Nephron (organoid): ENCODE measurements at regions not wholly inside any gene's neighbourhood (a gene's known extent, or its start where the extent isn't known, plus 50 kb on each side); places are given as distances from the start of the nearest gene placed in this dataset.

Experiments used
- H3K27ac Mint-ChIP-seq, 3 experiments: 2 replicates each; pipeline ENCODE4 v1.8.0; 2020; ENCODE audit warnings: mixed read lengths in 3 of 3, mild to moderate bottlenecking in 2 of 3, moderate library complexity in 1 of 3
- H3K27me3 Mint-ChIP-seq: 2 replicates; pipeline ENCODE4 v1.8.0; 2021; ENCODE audit warnings: low read depth, mild to moderate bottlenecking, moderate library complexity, mixed read lengths
- H3K36me3 Mint-ChIP-seq: 2 replicates; pipeline ENCODE4 v1.8.0; 2020; ENCODE audit warnings: low read depth, mixed read lengths
- H3K4me1 Mint-ChIP-seq: 2 replicates; pipeline ENCODE4 v1.8.0; 2020; ENCODE audit warnings: mixed read lengths
- H3K4me3 Mint-ChIP-seq, 3 experiments: 2 replicates each; pipeline ENCODE4 v1.8.0; 2020; ENCODE audit warnings: mild to moderate bottlenecking in 3 of 3, mixed read lengths in 3 of 3, moderate library complexity in 2 of 3
- H3K9me3 Mint-ChIP-seq: 2 replicates; pipeline ENCODE4 v1.8.0; 2020; ENCODE audit warnings: mixed read lengths
- TF ChIP-seq, protein P1 (sequence below), 3 experiments: fragments of 200-600 bp; sonication (generic); IDR thresholded peaks; one replicate each; pipeline ENCODE4 v1.5.0; 2021; ENCODE audit warnings: antibody characterized with exemption in 3 of 3; ENCODE audit not compliant: unreplicated experiment in 3 of 3

DNA sequence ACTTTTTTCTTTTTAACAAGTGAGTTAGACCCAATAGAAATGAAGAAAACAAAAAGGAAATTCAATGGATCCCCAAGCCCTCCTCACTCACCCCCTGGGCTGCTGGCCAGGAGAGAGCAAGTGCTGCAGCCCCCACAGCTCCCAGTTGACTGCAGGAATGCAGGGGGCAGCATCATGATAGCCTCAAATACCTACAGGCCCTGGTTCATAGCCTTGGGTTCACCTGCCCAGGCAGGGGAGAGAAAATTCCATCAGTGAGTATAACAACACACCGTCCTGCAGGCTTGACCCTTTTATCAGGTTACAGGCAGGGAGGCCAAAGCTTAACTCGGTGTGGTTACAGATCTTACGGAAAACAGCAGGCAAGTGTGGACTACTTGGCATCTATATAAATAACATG lies 76.3 kb downstream of the PHLDA1 start:
- TF ChIP-seq, protein P1, sequence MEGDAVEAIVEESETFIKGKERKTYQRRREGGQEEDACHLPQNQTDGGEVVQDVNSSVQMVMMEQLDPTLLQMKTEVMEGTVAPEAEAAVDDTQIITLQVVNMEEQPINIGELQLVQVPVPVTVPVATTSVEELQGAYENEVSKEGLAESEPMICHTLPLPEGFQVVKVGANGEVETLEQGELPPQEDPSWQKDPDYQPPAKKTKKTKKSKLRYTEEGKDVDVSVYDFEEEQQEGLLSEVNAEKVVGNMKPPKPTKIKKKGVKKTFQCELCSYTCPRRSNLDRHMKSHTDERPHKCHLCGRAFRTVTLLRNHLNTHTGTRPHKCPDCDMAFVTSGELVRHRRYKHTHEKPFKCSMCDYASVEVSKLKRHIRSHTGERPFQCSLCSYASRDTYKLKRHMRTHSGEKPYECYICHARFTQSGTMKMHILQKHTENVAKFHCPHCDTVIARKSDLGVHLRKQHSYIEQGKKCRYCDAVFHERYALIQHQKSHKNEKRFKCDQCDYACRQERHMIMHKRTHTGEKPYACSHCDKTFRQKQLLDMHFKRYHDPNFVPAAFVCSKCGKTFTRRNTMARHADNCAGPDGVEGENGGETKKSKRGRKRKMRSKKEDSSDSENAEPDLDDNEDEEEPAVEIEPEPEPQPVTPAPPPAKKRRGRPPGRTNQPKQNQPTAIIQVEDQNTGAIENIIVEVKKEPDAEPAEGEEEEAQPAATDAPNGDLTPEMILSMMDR (IDR thresholded peaks at IDR 0.05; ENCODE audit: unreplicated experiment in 3 of 3), result no peak
- Mint-ChIP-seq H3K36me3 (no peaks in the 10 kb centered on the region), H3K27ac (no peak overlapping the region), H3K9me3 (no peaks in the 10 kb centered on the region), H3K27me3 (peaks cover 4% of the 10 kb centered on the region), H3K4me3 (no peak overlapping the region), H3K4me1 (peaks cover 34% of the 10 kb centered on the region)

DNA sequence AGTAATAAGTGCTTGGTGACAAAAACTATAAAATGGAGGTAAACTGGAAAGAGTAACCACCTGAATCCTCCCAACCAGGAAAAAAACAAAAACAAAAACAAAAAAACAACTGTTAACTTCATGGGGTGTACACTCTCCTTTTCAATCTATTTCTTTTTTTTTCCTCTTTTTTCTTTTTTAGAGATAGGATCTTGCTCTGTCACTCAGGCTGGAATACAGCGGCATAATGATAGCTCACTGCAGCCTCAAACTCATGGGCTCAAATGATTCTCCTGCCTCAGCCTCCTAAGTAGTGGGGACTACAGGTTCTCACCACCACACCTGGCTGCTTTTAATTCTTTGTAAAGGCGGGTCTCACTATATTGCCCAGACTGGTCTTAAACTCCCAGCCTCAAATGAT lies 76.8 kb downstream of the PHLDA1 start:
- no peak overlapping the region for H3K4me3 Mint-ChIP-seq
- peaks cover 31% of the 10 kb centered on the region for H3K4me1 Mint-ChIP-seq
- no peaks in the 10 kb centered on the region for H3K9me3 Mint-ChIP-seq
- no peak overlapping the region for H3K27ac Mint-ChIP-seq
- no peaks in the 10 kb centered on the region for H3K36me3 Mint-ChIP-seq
- peaks cover 4% of the 10 kb centered on the region for H3K27me3 Mint-ChIP-seq
- TF ChIP-seq, protein P1 (IDR thresholded peaks at IDR 0.05; ENCODE audit: unreplicated experiment in 3 of 3), result no peak

DNA sequence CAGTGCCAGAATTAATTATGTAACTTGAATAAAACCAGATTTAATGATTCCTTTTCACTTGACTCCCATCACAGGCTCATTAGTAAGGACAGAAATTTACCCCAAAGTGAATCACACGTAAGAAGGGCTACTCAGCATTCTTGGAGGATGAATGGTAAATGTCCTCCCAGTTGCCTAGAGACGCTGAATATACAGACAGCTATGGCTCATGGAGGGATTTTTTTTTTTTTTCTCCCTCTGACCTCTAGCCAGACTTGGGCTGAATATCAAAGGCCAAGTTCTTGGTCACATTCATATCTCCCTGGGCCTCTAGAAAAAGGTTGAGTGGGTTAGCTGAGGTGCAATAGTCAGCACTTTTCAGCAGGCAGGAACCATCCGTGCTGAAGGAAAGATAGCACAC lies 77.5 kb downstream of the PHLDA1 start:
- no peak overlapping the region for H3K4me3 Mint-ChIP-seq
- H3K27ac Mint-ChIP-seq, result no peak overlapping the region
- H3K4me1 Mint-ChIP-seq, result peaks cover 26% of the 10 kb centered on the region
- H3K36me3 Mint-ChIP-seq, result no peaks in the 10 kb centered on the region
- TF ChIP-seq, protein P1 (IDR thresholded peaks at IDR 0.05; ENCODE audit: unreplicated experiment in 3 of 3), result no peak
- no peaks in the 10 kb centered on the region for H3K9me3 Mint-ChIP-seq
- peaks cover 4% of the 10 kb centered on the region for H3K27me3 Mint-ChIP-seq

DNA sequence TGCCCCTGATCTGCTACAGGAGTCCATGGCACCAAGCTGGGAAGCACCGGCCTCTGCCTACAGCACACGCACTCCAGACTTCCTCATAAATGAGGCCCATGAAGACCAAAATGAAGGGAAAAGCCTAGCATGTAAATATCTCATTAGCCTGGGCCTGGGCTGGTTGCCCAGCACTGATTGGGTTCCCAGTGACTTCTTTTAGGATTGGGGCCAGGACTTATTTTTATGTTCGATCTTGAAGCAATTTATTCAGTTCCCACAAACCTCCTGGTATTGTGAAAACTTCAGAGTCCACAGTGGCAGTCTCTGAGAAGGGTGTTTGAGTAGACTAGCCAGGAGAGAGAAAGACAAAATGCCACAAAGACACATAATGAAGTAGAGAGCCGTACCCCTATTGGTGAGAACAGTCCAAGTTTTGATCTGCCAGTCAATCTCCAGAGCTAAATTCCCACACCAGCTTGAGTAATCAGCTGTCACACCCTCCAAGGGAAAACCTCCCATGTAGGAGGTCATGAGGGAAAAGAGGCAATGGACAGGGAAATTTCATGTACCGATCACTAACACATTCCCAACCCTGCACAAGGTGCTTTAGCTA lies 78.2 kb downstream of the PHLDA1 start:
- Mint-ChIP-seq H3K4me3 (no peak overlapping the region), H3K9me3 (no peaks in the 10 kb centered on the region)

DNA sequence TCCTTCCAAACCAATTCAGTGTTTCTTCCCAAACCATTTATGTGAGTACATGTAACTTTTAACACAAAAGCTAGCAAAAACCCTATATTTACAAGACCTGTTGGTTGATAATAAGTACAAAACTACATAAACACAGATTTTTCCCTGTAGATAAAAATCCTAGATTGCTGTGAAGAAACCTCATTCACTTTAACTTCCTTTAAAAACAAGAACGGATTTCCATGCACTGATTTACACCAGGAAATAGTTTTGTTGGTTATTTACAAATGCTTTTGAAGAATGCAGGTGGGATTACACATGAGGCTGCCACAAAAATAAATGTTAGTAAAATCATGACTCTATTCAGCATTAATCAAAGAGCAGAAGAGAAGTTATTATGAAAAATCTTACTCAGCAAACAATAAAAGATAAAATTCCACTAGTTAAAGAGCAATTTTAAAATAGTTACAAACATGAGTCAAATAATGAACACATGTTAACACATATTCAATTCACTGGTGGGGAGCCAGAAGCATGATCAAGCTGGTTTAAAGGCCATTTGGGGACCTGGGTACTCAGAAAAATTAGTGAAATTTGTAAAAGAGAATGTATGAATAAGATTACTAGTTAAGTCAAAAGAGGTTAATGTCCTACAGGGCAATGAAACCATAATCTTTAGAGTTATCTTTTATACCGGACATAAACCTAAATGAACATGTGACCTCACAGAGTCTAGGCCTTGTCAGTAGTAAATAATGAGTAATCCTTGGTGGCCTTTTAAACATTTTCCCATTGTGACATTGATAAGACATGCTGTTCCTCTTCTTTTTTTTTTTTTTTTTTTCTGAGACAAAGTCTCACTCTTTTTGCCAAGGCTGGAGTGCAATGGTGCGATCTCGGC lies 79.9 kb downstream of the PHLDA1 start:
- Mint-ChIP-seq H3K4me1 (peaks cover 20% of the 10 kb centered on the region), H3K36me3 (no peaks in the 10 kb centered on the region), H3K27ac (peak overlapping the region in 2 of 3 experiments; percentile 62 to 73), H3K27me3 (no peaks in the 10 kb centered on the region), H3K9me3 (no peaks in the 10 kb centered on the region), H3K4me3 (no peak overlapping the region)
- TF ChIP-seq, protein P1 (IDR thresholded peaks at IDR 0.05; ENCODE audit: unreplicated experiment in 3 of 3), result no peak

More for the DNA sequence above, 78.2 kb downstream of the PHLDA1 start:
- H3K27me3 Mint-ChIP-seq, result peaks cover 4% of the 10 kb centered on the region
- H3K4me1 Mint-ChIP-seq, result peaks cover 20% of the 10 kb centered on the region
- TF ChIP-seq, protein P1 (IDR thresholded peaks at IDR 0.05; ENCODE audit: unreplicated experiment in 3 of 3), result no peak
- no peaks in the 10 kb centered on the region for H3K36me3 Mint-ChIP-seq
- H3K27ac Mint-ChIP-seq, result peak overlapping the region in 2 of 3 experiments; percentile 3 to 12
